ENCODE measurements at regions not wholly inside any gene's neighbourhood (a gene's known extent, or its start where the extent isn't known, plus 50 kb on each side); places are given as distances from the start of the nearest gene placed in this dataset.
"Not testable (repeated sequence)": the region's sequence is repeated elsewhere in the genome, so short reads cannot be mapped to it uniquely, and the experiment has no call there.

DNA sequence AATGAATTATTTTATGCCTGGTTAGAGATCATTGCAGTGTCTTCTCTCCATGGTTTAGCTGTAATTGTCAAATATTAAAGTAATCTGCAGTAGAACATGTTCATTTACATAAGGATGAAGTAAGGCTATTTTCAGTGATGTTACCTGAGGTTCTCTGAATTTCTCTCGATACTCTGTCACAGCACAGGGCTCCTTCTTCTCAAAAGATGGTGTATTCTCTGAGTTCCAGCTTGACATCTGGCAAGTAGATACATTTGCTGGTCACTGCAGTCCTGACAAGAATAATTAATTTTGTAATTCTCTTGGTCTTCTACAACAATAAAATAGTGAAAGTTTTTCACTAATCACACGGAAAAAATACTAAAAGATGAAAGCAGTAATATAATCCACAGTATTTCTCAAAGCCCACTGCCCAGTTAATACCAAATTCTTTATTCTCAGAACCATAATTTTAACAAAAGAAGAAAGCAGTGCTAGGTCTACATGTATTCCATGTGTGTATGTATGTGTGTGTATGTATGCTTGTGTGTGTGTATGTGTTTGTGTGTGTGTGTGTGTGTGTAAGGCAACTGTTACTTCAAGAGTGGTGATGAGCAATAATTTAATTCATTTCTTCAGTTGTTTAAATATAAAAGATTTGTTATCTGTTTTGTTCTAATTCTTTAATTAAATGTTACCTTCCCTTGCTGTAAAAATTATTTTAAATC lies 1165.5 kb upstream of the SLC39A10 start:
- ATAC-seq = no peak
- DNase-seq (ENCODE audit: low spot score) = no peak

GRCh38 chr2:194486326-194486725 lies 1170.7 kb upstream of the SLC39A10 start:
- ATAC-seq = no peak
- no peak for DNase-seq (ENCODE audit: low spot score)

DNA sequence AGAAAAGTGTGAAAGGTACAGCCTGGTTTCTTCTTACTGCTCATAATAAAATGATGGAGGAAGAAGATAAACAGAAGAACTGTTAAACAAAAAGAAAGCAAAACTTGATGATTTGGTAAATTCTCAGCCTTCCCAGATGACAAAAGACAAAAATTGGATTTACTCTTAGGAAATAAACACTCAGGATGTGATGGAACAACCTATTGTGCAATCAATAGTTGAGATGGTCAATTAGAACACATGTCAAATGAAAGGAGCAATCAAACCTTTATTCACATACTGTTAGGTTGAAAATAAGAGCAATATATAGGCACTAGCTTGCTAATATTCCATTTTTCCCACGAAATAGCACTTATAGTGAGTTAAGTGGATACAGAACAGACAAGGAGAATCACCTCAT lies 1174.0 kb upstream of the SLC39A10 start:
- ATAC-seq (no peak), DNase-seq (ENCODE audit: low spot score) (no peak)

GRCh38 chr2:194465641-194466040 lies 1191.4 kb upstream of the SLC39A10 start:
- no peak for DNase-seq (ENCODE audit: low spot score)
- ATAC-seq = peak; percentile 29

- DNase-seq (ENCODE audit: low spot score) (no peak), ATAC-seq (peak; percentile 38)
Observed at GRCh38 chr2:194464964-194465638, 1191.9 kb upstream of the SLC39A10 start.

DNA sequence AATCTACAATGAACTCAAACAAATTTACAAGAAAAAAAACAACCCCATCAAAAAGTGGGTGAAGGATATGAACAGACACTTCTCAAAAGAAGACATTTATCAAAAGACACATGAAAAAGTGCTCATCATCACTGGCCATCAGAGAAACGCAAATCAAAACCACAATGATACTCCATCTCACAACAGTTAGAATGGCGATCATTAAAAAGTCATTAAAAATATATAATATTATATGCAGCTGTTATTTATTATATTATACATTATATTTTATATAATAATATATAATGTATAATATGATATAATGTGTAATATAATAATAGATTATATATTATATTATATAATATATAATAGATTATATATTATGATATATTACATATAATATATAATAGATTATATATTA lies 1194.1 kb upstream of the SLC39A10 start:
- not testable (repeated sequence) for DNase-seq (ENCODE audit: low spot score); ATAC-seq

- peak; percentile 75 for ATAC-seq
- DNase-seq (ENCODE audit: low spot score) = no peak
Observed at GRCh38 chr2:194455358-194455757, 1201.7 kb upstream of the SLC39A10 start.

GRCh38 chr2:194452504-194452903 lies 1204.5 kb upstream of the SLC39A10 start:
- DNase-seq (ENCODE audit: low spot score) (no peak), ATAC-seq (no peak)

- ATAC-seq = no peak
- DNase-seq (ENCODE audit: low spot score) = no peak
Observed at GRCh38 chr2:194445226-194445625, 1211.8 kb upstream of the SLC39A10 start.

DNA sequence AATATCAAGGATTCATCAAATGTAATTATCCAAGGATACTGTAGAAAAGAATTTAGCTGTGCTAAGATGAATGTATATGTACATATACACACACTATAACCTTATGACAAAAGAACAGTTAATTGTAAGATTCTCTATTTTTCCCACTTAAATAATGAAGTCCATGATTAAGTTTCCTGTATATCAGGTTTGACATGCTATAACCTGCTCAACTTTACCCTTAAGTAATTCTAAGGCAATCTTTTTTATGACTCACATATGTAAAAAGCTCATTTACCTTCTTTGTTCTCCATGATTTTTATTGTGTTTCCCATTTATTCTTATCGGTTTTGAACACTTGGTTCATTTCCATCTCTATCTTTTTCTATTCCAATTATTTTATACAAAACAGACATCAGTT lies 1213.1 kb upstream of the SLC39A10 start:
- ATAC-seq (no peak), DNase-seq (ENCODE audit: low spot score) (no peak)

GRCh38 chr2:194424683-194425209 lies 1232.3 kb upstream of the SLC39A10 start:
- no peak for ATAC-seq
- DNase-seq (ENCODE audit: low spot score) = no peak

- ATAC-seq = no peak
Observed at GRCh38 chr2:194411221-194411620, 1245.8 kb upstream of the SLC39A10 start.

GRCh38 chr2:194395818-194396217 lies 1261.2 kb upstream of the SLC39A10 start:
- ATAC-seq = no peak
- no peak for DNase-seq (ENCODE audit: low spot score)

More at GRCh38 chr2:194411221-194411620, 1245.8 kb upstream of the SLC39A10 start:
- DNase-seq (ENCODE audit: low spot score) = no peak

DNA sequence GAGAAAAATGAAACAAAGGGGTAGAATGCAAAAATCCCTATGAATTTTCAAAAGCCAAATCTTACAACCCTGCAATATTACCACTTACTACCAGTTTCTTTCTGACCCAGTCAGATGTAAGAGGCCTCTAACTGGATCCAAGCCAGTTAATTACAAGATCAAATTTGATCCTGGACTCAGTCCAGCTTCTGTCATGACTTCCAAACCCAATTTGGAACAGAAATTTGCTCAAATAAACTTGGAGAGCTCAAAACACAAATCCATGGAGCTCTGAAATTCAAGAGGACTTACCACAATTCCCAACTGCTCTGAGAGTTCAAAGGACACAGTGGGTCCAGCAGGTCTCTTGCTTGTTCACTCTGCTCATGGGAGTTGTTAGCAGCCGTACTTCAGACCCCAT lies 1271.7 kb upstream of the SLC39A10 start:
- DNase-seq (ENCODE audit: low spot score) = no peak
- no peak for ATAC-seq

- ATAC-seq = no peak
- DNase-seq (ENCODE audit: low spot score) = no peak
Observed at GRCh38 chr2:194383401-194383800, 1273.6 kb upstream of the SLC39A10 start.

DNA sequence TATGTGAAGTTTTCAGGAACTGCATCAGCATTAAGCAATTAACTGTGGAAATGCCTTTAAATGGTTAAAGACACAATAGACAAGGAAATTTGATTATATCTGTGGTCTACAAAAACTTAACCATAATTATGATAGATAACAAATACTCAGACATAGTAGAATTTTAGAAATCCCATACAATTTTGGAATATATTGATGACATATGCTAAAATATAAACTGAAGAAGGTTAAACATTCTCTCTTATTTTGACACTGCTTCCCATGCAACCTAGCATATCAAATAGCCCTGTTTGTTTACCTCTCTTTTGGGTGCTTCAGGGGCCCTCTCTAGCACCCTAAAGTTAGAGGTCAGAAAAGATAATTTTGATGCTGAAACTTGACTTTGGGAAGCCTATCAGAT lies 1274.8 kb upstream of the SLC39A10 start:
- ATAC-seq = no peak
- DNase-seq (ENCODE audit: low spot score) = no peak

- no peak for DNase-seq (ENCODE audit: low spot score)
- ATAC-seq = no peak
Observed at GRCh38 chr2:194380011-194380410, 1277.0 kb upstream of the SLC39A10 start.

DNA sequence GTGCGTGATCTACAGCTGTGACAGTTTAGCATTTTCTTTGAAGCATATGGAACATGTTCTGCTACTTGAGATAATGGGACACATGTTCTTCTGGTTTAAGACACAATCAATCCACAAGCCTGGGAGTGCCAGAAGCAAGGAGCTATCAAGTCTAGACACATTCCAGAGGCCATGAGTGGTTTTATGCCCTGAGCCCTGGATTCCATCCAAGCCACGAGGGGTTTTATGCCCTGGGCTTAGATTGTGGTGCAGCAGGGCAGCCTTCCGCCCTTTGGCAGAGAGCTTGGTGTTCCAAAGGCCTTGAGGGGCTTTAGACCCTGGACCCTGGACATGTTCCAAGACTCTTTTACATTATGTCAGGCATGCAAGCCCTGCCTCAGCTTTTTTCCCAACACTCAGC lies 1289.6 kb upstream of the SLC39A10 start:
- not testable (repeated sequence) for ATAC-seq; DNase-seq (ENCODE audit: low spot score)

DNA sequence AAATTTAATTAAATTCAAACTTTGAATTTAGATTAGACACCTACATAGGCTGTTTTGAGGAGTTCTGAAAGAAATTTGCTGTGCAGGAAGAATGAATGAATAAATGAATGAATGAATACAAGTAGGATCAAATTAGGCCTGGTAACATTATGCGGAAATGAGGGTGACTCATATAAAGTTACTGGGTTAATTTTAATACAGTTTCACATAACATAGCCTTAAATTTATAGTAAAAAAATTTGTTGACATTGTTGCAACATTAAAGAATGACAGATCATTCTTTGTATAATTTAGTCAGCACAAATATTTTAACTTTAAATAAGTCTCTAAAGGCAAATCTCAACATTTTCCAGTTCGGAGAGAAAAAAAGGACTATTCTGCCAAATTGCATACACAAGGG lies 1293.1 kb upstream of the SLC39A10 start:
- no peak for ATAC-seq
- DNase-seq (ENCODE audit: low spot score) = no peak

- ATAC-seq (no peak), DNase-seq (ENCODE audit: low spot score) (no peak)
Observed at GRCh38 chr2:194363295-194363694, 1293.7 kb upstream of the SLC39A10 start.

GRCh38 chr2:194352505-194352904 lies 1304.5 kb upstream of the SLC39A10 start:
- no peak for DNase-seq (ENCODE audit: low spot score)
- ATAC-seq = no peak

- ATAC-seq = no peak
Observed at GRCh38 chr2:194346193-194346592, 1310.8 kb upstream of the SLC39A10 start.

More at GRCh38 chr2:194346193-194346592, 1310.8 kb upstream of the SLC39A10 start:
- no peak for DNase-seq (ENCODE audit: low spot score)
